Urothelium cell line (cell line): ENCODE measurements at regions not wholly inside any gene's neighbourhood (a gene's known extent, or its start where the extent isn't known, plus 50 kb on each side); places are given as distances from the start of the nearest gene placed in this dataset.
A peak's percentile ranks its signal among the peaks of the same experiment; 100 is the strongest.

Experiments
- DNase-seq: peaks from one replicate; pipeline ENCODE4 v3.0.0; 2011; ENCODE audit warnings: low spot score, mixed read lengths
- FAIRE-seq: peaks from 2 replicates; lab custom pipeline; 2011; peaks lifted over from hg19 to GRCh38; lab: Jason Lieb, UNC

DNA sequence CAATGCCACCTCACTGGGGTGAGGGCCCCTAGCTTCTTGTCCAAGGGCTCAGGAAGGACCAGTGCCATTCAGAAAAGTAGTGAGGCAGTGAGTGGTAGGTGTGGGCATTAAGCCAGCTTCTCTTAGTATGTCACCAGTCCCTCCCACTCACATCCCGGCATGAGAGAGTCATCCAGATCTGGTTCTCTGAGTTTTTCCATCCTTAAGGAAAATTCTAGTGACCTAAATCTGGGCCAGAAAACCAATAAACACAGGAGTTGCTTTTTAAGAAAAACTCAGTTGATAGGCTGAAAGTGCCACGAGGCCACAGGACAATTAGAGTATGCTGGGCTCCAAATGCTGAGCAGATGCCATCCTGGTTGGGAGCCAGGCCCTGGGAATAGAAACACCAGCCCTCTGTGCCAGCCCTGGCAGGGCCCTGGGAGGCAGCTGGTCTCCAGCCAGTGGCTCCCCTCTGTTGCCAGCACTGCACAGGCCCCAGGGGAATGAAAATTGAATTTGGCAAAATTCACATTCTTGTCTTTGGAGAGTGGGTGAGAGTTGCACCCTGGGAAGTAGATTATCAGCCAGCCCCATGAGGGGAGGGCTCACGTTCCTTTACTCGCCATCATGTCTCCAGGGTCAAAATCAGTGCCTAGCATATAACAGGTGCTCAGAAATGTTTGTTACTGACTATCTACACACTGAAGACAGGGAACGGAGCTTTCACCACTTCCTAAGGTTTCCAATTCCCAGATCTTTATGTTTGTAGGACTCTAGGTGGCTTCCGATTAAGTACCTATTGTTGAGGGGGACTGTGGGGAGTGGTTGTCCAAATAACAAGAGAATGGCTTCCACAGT lies 52.8 kb downstream of the FAM43A start:
- DNase-seq, result peak; percentile 60

DNA sequence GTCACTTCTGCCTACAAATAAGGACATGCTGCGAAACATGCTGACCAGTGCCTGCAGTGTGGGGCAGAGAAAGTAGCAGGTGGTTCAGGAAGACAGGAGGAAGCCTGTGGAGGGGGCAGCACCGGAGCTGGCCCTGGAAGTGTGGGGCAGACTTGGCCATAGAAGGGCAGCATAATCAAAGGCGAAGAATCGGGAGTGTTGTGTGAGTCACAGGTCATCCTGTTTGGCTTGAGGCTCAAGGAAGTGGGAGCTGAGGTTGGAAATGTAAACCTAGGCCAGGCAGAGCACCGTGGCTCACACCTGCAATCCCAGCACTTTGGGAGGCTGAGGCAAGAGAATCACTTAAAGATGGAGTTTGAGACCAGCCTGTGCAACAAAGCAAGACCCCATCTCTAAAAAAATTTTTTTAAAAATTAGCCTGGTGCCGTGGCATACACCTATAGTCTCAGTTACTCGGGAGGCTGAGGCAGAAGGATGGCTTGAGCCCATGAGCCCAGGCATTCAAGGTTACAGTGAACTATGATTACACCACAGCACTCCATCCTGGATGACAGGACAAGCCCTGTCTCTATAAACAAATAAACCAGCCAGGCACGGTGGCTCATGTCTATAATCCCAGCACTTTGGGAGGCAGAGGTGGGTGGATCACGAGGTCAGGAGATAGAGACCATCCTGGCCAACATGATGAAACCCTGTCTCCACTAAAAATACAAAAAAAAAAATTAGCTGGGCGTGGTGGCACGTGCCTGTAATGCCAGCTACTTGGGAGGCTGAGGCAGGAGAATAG lies 54.0 kb downstream of the FAM43A start:
- DNase-seq (peak; percentile 17), FAIRE-seq (no peak)

More for the DNA sequence above, 52.8 kb downstream of the FAM43A start:
- FAIRE-seq, result no peak

GRCh38 chr3:194740859-194741491 lies 55.3 kb downstream of the FAM43A start:
- FAIRE-seq (no peak), DNase-seq (peak; percentile 84)

DNA sequence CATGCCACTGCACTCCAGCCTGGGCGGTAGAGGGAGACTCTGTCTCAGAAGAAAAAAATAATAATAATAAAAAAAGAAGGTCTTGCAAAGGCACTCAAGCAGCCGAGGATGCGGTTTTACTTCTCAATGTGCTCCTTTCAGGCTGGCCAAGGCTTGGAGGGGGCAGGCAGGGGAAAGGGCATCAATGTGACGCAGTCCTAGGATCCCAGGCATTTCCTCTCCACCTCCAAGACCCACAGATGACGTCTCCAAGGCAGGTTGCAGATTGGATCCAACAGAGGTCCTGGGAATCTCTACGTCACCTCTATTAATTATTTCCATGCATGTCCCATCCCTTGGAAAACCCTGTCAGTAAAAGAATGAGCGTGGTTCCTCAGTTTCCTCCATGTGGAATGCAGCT lies 56.2 kb downstream of the FAM43A start:
- FAIRE-seq, result no peak
- DNase-seq, result no peak

GRCh38 chr3:194744826-194745225 lies 59.1 kb downstream of the FAM43A start:
- no peak for FAIRE-seq
- DNase-seq, result no peak

DNA sequence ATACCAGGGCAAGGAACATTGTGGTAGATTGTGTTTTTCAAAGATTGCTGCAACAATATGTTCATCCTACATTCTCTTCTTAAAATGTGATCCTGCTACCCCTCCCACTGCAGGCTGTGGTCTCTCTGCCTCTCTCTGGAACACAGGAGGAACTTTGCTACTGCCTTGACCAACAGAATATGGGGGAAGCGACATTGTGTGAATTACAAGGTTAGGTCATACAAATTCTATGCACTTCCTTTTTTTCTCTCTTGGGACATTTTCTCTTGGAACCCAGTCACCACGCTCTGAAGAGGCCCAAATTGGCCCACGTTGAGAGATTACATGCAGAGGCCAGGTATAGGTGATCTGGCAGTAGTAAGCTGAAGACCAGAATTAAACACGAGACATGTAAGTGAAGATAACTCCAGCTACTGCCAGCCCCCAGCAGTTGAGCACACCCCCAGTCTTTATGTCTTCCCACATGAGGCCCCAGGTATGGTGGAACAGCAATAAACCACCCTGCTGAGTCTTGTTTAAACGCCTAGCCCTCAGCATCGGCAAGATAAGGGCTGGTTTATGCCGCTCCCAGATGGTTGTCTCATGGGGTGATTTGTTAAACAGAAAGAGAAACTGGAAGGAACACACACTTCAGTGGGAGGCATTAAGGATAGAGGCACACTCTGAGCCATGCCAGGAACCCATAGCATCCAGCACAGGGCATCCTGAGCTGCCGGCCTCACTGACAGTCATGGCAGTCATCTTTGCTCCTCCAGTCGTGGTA lies 59.9 kb downstream of the FAM43A start:
- FAIRE-seq (no peak), DNase-seq (no peak)

DNA sequence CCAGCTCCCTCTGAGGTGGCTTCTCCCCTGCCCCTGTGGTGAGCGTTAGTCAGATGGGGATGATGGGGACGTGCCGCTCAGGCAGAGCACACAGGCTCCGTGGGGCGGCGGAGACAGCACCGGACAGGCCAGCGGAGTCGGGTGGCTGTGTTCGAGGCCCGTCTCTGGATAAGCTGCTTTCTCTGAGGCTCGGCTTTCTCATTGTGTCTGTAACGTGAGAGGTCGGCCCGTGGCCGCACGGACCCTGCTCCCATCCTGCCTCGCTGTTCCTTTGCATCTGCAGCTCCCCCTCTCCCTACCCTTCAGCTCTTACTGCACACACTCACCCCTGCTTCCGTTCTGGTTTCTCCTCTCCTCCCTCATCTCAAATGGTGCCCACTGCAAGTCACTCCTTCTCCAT lies 62.5 kb downstream of the FAM43A start:
- no peak for DNase-seq

GRCh38 chr3:194749631-194750490 lies 64.2 kb downstream of the FAM43A start:
- no peak for FAIRE-seq
- DNase-seq, result no peak

More for the DNA sequence above, 62.5 kb downstream of the FAM43A start:
- FAIRE-seq, result no peak

GRCh38 chr3:194750491-194750828 lies 64.8 kb downstream of the FAM43A start:
- DNase-seq, result no peak
- no peak for FAIRE-seq

DNA sequence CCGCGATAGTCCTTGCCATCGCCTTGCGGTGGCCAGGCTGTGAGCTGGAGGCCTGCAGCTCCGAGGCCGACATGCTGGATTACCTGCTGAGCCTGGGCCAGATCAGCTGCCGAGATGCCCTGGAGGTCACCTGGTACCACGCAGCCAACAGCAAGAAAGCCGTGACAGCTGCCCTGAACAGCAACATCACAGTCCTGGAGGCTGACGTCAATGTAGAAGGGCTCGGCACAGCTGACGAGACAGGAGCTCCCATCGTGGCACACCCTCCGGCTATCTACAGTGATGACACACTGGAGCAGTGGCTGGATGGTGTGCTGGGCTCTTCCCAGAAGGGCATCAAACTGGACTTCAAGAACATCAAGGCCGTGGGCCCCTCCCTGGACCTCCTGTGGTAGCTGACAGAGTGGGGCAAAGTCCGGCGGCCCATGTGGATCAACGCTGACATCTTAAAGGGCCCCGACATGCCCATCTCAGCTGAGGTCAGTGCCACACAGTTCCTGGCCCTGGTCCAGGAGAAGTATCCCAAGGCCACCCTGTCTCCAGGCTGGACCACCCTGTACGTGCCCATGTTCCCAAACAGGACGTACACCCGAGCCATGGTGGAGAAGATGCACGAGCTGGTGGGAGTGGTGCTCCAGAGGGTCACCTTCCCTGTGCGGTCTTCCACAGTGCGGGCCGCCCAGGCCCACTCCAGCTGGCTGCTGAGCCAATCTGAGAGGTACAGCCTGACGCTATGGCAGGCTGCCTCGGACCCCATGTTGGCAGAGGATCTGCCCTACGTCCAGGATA lies 70.2 kb downstream of the FAM43A start:
- DNase-seq, result no peak
- FAIRE-seq, result no peak

GRCh38 chr3:194756460-194756779 lies 70.7 kb downstream of the FAM43A start:
- DNase-seq (no peak), FAIRE-seq (no peak)

GRCh38 chr3:194756791-194757325 lies 71.2 kb downstream of the FAM43A start:
- no peak for FAIRE-seq
- DNase-seq, result no peak

DNA sequence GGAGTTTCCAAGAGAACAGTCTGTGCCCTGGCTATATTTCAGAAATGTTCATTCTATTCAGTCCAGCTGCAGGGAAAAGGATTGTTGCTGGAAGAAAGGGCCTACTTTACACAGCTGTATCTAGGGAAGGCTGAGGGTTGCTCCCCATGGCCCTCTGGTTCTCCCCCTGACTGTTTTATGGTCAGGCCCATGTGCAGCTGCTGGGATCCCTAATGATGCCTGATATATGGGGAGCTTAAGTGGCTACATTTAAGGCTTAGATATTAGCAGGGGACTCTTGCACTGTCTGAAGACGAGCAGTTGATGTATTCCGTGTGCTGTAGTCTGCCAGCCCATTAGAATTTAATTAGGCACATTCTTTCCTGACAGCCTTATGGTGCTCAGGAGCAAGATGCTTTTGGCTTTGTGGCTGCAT lies 72.0 kb downstream of the FAM43A start:
- FAIRE-seq, result no peak
- DNase-seq, result no peak

- no peak for DNase-seq
- no peak for FAIRE-seq
These were observed 73.0 kb downstream of the FAM43A start for GRCh38 chr3:194758716-194759115.

DNA sequence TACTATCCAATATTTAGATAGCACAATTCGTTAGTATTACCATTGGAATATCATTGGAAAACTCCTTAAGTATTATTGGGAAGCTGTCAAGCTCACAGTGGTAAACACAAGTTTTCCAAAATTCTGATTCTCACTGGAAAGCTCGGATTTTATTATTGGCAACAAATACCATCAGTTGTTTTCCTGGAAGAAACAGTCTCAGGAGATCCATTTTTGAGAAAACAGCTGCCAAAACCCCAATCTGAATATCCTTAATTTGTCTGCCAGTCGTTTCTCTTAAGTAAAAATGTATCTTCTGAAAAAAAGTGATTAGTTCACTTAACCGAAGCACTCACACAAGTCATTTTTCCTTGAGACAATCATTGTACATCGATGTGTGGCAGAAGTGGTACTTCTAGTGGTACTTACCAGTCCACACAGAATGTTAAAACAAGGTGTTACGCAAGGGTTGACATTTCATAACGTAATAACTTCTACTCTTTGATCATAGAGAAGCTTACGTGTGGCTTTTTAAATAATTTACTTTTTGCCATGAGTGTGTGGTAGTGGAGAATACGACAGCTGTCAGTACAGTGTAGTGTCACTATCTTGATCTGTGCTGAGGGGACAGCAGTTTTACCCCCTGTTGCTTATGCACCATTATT lies 74.9 kb downstream of the FAM43A start:
- FAIRE-seq (no peak), DNase-seq (no peak)

DNA sequence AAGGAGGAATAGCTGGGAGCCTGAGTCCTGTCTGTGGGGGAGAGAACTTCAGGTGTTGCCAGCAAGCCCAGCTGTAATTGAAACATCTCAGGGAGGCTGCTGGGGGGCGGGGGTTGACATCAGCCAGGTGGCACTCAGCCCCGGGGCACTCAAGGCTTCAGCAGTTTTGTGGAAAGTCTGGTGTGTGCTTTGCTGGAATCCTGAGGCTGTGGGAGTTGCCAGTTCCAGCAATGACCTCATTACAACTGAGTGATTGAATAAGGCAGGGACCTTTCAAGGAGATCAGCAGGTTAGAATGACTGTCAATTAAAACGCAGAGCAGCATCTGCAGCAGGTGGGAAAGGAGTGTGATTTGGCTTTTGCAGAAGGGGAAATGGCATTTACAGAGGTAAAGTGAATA lies 75.7 kb downstream of the FAM43A start:
- DNase-seq (no peak), FAIRE-seq (no peak)

- no peak for FAIRE-seq
- DNase-seq, result no peak
These were observed 81.2 kb downstream of the FAM43A start for GRCh38 chr3:194766845-194767244.

- no peak for FAIRE-seq
- DNase-seq, result peak; percentile 21
These were observed 81.9 kb downstream of the FAM43A start for GRCh38 chr3:194767446-194768207.
